NCI-H510A treated with DMSO at 0.1 percent for 48 hours (cell line): ENCODE measurements at regions not wholly inside any gene's neighbourhood (a gene's known extent, or its start where the extent isn't known, plus 50 kb on each side); places are given as distances from the start of the nearest gene placed in this dataset.

ENCODE experiments used
- DNase-seq: peaks from one replicate; lab custom pipeline; 2025; lab: John Stamatoyannopoulos, UW

DNA sequence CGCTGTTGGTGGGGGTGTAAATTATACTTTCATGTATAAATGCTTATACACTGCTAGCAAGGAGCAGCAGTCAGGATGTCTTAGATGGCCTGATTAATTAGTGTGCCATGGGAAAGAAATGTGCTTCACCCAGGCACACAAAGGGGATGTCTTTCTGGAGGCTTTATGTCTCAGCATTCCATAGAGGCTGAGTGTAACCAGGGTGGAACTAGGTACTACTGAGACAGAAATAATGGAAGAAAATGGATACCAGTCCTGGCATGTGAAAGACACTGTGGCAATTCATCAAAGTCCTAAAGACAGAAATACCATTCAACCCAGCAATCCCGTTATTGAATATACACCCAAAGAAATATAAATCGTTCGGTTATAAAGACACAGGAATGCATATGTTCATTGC lies 52.5 kb downstream of the PF4 start:
- no peak for DNase-seq

DNA sequence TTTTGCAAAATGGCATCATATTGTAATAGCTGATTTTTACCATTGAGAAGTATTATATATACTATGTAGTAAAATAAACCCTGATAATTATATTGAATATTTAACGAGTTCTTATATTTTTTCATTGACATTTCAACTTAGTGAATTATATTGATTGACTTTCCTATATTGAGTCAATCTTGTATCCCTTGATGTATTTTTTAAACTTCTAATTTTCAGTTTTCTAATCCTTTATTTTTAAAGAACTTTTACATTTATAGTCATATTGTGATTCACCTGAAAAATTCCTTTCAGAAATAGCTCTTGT lies 54.4 kb downstream of the CXCL1 start:
- no peak for DNase-seq

DNA sequence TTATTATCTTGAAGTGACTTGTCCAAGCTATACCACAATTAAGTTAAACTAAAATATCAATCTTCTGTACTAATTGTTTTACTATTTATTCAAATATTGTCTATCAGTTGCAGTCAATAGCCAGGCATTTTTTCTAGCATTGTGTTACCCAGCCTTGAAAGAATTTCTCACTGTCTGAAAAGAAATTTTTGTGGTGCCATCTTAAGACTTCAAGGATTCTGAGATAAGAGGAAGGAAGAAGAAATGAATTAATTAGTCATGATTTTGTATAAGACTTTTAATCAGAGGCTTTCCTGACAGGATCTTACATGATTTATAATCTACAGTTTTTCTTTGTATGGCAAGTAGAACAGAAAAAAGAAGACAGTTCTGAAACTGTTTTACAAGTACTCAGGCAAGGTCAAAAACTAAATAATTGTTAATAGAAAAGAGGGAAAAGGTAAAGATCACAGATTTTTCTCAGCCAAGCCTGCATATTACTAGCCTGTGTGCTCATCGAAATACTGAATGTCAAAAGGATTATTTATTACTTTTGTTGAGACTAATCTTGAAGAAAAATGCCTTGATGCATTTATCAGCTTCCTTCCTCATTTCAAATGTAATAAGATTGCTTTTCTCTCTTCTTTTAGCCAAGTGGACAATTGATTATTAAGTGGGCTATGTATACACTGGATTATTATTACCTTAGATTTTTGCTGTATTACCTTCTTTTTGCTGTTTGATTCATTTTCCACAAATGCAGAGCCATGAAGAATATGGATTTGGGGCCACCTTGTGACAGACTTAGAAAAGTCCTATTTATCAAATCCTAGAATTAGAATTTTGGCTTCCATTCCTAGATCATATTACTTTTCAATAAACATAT lies 53.8 kb downstream of the CXCL1 start:
- DNase-seq: peak; percentile 25

DNA sequence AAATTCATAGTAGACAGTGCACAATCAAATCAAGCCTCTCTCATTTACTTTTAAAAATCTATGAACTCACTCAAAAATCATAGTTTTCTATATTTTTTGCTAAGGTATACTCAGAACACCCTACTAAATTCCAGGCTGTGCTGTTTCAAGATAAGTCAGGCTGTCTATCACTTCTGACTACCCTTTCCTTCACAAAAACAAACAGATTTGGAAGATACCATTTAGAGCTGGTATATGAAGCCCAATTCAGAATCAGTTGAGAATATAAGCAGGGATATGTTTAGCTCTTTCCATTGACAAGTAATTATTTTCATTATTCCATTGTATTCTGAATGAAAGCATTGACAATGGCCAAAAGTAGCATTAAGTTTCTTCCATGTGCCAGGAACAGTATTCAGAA lies 53.1 kb downstream of the CXCL1 start:
- DNase-seq: no peak
